HG02763 (cell line): ENCODE measurements at regions not wholly inside any gene's neighbourhood (a gene's known extent, or its start where the extent isn't known, plus 50 kb on each side); places are given as distances from the start of the nearest gene placed in this dataset.
"Not testable (repeated sequence)": the region's sequence is repeated elsewhere in the genome, so short reads cannot be mapped to it uniquely, and the experiment has no call there.

Source experiments
- ATAC-seq: cut with Tn5 transposase; IDR thresholded peaks from one replicate; pipeline ENCODE4 v1.9.1; 2021; ENCODE audit warnings: mild to moderate bottlenecking, moderate library complexity; ENCODE audit not compliant: unreplicated experiment

DNA sequence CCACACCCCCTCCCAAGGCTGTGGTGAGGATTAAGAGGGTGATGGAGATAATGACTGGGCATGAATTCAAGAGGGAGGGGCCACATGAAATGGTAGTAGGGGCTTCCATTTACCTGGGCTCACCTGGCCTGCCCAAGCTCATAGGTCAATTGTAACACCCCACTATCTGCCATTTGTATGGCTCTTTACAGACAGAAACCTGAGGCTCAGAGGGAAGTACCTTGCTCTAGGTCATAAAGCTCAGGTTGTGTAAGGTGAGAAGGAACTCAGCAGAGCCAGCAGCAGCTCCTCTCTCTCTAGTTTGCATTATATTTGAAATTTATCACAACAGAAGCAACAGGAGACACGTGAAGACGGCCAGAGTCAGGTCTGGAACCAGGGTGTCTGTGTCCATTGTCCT lies 133.4 kb upstream of the ALDH1B1 start:
- no peak for ATAC-seq

DNA sequence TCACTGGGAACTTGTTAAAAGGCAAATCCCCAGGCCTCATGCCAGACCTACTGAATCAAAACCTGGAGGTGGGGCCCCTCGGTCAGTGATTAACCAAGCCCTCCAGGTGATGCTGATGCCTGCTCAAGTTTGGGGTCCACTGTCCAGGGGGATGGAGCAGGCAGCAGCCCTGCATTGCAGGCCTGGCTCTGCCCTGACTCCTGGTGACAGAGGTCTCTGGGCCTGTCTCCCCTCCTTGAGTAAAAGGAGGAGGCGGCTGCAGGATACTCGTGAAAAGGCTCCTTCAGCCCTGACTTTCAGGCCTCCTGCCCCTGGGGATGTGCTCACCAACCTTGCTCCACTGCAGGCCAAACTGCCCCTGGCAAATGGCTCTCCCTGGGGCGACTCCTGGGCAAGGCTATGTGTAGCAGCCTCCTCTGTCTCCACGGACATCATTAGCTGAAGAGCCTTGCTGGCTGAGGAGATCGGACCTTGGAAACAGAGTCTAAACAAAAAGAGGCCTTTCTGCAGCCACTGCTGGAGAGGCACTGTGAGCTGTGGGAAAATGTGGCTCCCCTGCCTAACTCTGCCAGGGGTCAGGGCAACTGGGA lies 134.8 kb upstream of the ALDH1B1 start:
- no peak for ATAC-seq

GRCh38 chr9:38256461-38256860 lies 136.0 kb upstream of the ALDH1B1 start:
- no peak for ATAC-seq

DNA sequence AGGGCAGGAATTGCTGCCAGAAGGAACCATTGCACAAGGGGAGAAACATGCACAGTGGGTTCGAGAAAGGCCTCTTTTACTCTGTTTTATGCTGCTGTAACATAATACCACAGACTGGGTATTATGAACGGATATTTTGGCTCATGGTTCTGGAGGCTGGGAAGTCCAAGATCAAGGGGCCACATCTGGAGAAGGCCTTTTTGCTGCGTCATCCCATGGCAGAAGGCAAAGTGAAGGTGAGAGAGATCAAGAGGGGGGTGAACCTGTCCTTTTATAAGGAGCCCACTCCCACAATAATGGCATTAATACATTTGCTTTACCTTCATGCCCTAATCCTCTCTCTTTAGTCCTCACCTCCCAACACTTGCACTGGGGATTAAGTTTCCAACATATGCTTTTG lies 136.9 kb upstream of the ALDH1B1 start:
- no peak for ATAC-seq

DNA sequence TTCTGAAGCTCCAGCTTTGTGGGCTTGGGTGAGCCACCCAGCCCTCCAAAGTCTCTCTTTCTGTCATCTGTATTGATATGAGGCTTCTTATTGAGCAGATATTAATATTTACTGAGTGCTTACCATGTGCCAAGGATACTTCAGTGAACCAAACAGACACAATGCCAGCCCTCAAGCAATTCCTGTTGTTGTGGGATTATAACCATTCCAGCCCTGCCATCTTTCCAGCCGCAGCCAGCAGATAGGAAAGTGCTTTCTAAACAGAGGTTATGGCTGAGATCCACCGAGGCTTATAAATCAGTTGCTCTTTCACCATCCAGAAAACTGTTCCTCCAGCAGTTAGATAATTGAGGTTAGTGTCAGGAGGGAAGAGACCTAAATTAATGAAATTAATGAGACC lies 137.7 kb upstream of the ALDH1B1 start:
- ATAC-seq: no peak

DNA sequence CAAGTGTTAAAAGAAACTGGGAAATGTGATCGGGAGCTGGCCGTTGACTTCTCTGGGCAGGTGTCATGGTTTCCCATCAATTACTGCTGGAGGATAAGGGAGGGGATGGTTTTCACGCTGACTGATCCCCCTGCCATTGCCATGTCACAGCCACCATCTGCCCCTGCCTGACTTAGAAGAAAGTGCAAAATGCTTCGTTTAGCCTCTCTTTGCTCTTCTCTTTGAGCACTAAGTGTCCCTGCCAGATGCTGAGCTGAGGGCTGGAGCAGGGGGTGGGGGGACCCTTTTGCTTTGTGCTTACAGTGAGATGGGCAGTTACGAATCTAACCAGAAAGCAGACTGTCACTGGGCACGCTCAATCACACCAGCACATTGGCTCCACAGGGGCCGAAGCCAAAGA lies 138.4 kb upstream of the ALDH1B1 start:
- no peak for ATAC-seq

GRCh38 chr9:38253200-38253599 lies 139.3 kb upstream of the ALDH1B1 start:
- ATAC-seq: no peak

DNA sequence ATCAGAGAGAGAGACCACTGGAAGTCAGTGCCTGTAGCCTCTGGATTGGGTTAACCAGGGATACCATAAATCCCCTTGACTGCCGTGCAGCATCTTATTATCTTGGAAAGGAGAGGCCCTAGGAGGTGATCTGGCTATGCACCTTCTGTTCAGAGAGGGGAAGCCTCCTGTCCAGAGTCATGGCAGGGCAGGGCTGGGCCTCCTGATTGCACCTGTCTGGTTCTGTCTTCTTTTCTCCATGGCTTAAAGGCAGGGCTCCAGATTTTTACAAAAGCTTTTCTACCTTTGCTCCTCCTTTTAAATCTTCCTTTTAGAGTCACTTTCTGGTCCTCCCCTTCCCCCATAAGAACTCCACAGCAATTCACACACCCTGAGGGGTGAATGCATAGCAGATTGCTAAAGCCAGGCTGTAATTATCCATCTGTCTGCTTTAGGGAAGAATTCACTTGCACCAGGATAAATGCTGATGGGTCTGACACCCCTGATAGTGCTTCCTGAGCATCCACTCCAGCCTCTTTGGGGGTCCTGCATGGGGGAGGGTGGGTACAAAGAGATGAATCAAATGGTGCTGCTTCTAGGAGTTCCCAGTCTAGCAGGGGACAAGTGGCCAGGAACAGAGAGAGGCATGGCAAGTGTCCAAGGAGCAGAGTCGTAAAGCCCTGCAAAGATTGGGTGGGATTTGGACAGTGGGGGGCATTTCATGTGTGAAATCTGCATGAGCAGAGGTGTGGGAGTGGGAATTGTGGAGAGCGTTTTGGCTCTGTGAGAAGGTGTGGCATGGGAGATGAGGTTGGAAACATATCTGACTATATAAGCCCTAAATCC lies 141.3 kb upstream of the ALDH1B1 start:
- ATAC-seq: no peak

DNA sequence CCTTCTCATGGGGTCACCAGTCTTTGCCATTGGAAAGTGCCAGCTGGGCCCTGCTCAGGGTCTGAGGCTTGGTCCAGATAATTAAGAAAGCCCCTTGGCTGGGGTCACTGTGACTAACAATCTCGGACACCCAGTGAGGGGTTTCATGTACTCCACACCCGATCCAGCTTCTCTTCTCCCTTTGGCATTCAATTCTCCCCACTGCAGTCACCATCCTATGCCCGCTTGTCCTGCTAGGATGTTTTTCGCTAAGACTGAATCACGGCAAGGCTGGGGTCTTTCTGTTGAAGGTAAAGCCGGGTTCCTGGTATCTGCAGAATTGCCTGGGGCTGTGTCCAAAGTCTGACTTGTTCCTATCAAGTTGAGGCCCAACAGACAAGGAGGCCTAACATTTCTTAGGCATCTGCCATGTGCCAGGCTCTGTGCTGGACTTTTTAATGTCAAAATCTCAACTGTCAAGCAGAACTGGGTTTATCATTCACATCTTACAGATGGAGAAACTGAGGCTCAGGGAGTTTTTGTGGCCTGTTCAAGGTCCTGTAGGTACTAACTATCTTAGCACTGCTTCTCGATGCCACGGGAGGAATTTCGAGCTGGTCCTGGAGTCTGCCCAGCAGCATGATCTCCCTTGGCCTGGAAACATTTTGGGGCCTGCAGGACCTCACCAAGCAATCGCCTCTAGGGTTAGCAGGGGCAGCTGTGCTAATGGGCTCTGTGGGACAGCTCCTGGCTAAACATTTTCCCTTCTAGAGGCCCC lies 142.0 kb upstream of the ALDH1B1 start:
- no peak for ATAC-seq

- no peak for ATAC-seq
These were observed 142.8 kb upstream of the ALDH1B1 start for GRCh38 chr9:38249587-38250210.

- no peak for ATAC-seq
These were observed 143.5 kb upstream of the ALDH1B1 start for GRCh38 chr9:38249049-38249448.

DNA sequence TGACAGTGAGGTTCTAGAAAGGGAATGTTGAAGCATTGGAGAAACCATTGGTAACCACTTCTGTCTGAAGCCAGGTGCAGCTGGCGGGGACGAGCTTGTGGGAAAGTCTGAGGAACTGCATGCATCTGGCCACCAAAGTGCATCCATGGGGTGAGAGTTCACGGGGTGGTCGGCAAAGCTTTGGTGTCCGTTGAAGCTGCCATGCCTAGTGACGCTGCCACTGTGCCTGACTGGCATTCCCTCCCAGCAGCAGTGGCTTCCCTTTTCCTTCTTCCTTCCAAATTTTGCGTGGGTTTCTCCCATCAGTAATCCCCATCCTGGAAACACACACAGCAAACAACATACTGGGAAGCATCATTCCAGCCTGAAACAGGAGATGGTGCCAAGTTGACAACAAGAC lies 145.7 kb upstream of the ALDH1B1 start:
- no peak for ATAC-seq

DNA sequence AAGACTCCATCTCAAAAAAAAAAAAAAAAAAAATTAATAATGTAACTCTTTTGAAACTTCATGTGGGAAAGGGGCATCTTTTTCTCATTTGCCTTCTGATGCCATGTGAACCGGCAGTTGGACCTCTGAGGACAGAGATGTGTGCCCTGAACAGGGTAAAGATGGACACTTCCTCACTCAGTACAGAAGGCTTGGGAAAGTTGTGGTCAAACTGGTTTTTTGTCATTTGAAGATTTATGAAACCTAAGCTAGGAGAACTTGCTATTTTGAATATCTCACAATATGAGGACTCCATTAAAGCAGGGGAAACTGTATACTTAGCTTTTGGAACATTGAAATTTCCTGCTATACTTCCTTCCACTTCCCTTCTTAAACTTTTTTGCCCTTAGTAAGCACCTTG lies 147.5 kb upstream of the ALDH1B1 start:
- no peak for ATAC-seq

GRCh38 chr9:38243993-38244392 lies 148.5 kb upstream of the ALDH1B1 start:
- no peak for ATAC-seq

- ATAC-seq: not testable (repeated sequence)
These were observed 150.4 kb upstream of the ALDH1B1 start for GRCh38 chr9:38242151-38242550.

- ATAC-seq: no peak
These were observed 152.5 kb upstream of the ALDH1B1 start for GRCh38 chr9:38240051-38240450.

GRCh38 chr9:38235244-38235643 lies 157.3 kb upstream of the ALDH1B1 start:
- no peak for ATAC-seq

DNA sequence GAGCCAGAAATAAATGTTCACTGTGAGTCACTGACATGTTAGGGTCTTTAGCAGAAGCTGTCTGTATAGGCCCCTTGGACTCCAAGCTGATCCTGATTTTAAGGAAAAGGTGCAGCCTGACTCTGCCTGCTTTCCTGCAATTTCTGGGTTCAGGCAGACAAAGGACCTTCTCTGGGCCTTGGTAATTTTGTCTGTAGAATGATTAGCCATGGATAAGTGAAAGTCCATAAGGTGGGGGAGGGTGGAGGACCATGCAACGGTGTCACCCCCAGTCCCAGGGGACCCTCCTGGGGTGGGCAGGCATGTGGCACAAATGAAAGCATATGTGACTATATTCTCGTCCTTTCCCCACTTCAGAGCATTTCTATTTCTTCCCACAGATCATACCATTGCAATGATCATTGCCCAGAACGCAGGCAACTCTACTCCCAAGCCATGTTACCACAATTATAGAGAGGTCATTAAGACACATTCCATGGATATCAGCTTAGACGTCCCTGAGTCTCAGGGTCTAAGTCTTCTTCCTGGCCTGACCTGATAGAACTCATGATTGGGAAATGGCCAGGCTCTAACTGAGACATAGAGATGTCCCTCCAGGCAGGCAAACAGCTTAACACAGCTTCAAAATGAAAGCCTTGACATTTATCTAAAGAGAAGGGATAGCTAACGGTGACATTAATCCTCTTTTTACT lies 157.9 kb upstream of the ALDH1B1 start:
- no peak for ATAC-seq

DNA sequence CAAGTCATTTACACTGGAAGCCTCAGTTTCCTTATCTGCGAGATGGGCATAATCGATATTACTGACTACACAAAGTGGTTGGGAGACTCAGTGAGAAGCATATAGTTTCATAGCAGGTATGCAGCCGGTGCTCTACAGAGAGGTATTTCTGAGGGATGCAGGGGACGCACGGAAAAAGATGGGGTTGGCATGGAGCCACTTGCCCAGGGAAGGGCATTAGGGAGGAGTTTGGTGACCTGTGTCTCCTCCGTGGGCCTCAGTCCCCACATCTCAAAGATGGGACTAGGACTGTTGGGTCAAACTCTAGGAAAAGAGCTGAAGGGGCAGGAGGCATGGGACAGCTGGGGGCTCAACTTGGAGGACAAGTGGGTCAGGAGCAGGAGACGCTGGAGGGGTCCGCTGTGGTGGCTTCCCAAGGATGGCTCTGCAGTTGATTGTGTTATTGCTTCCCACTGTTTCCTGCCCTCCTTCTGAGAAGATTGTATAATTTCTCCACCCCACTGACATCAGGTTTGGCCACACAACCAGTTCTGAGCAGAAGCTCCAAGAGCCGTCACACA lies 158.6 kb upstream of the ALDH1B1 start:
- no peak for ATAC-seq

DNA sequence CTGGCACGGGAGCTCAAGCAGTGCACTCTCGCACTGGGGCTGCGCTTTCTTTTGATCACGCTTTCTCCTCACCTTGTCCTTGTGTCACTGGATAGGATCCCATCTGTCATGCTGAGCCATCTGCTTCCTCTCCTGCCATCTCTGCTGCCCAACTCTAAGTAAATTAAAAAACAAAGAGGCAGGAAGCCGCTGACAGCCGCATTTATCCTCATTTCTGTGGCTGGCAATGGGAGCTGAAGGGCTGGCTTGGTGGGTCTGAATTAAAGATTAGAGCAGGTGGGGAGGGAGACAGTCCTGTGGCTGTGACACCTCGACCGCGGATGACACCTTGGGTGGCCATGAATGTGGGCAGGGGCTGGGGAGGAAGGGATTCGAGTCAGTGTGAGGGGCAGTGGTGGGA lies 159.2 kb upstream of the ALDH1B1 start:
- ATAC-seq: no peak

GRCh38 chr9:38232895-38233294 lies 159.6 kb upstream of the ALDH1B1 start:
- ATAC-seq: no peak
